Fibroblast of the aortic adventitia (primary cell): ENCODE measurements at regions not wholly inside any gene's neighbourhood (a gene's known extent, or its start where the extent isn't known, plus 50 kb on each side); places are given as distances from the start of the nearest gene placed in this dataset.

ENCODE experiments used
- DNase-seq: peaks from one replicate; pipeline ENCODE4 v3.0.0-alpha.2; 2010; ENCODE audit warnings: low read depth
- H3K4me3 ChIP-seq: 2 replicates; pipeline ENCODE4 v1.5.1; 2011; ENCODE audit warnings: low read depth, mild to moderate bottlenecking, control low read depth, low read length, moderate library complexity
- TF ChIP-seq, protein P1 (sequence below): IDR thresholded peaks from 2 replicates; pipeline ENCODE4 v1.5.1; 2011; ENCODE audit warnings: mild to moderate bottlenecking, low read length, control low read depth, inconsistent platforms; ENCODE audit not compliant: insufficient read depth

DNA sequence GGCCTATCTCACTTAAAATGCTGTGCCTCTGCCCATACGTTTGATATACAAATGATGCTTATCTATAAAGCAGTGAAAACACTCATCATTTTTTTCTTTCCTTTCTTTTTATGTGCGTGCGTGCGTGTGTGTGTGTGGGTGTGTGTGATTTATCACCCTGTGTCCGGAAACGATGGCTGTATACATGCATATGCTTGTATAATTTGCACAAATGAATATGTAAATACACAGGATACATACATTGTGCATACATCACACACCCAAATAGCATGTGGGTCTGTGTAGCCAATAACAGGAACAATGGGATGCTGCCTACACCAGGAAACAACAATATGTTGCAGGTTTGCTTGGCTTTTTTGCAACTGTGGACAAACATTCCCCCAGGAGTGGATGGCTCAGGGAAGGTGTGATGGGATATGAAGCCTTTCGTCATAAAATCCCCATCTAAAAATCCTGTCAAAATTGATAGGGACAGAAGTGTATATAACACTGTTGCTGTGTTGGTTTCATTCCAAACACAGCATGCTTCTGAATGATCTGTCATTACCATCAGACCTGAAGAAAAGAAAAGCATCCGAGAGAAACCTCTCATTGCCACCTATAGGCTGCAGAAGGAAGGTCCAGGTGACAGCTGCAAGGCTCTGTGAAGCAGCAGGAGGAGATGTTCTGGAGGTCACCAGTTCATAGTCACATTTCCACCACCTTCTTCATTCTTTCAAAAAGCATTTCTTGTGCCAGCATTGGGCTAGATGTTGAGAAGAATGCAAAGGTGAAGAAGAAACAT is 503.9 kb upstream of the NR2F2 start:
- no peak overlapping the region for H3K4me3 ChIP-seq
- TF ChIP-seq, protein P1, sequence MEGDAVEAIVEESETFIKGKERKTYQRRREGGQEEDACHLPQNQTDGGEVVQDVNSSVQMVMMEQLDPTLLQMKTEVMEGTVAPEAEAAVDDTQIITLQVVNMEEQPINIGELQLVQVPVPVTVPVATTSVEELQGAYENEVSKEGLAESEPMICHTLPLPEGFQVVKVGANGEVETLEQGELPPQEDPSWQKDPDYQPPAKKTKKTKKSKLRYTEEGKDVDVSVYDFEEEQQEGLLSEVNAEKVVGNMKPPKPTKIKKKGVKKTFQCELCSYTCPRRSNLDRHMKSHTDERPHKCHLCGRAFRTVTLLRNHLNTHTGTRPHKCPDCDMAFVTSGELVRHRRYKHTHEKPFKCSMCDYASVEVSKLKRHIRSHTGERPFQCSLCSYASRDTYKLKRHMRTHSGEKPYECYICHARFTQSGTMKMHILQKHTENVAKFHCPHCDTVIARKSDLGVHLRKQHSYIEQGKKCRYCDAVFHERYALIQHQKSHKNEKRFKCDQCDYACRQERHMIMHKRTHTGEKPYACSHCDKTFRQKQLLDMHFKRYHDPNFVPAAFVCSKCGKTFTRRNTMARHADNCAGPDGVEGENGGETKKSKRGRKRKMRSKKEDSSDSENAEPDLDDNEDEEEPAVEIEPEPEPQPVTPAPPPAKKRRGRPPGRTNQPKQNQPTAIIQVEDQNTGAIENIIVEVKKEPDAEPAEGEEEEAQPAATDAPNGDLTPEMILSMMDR, result no peak

DNA sequence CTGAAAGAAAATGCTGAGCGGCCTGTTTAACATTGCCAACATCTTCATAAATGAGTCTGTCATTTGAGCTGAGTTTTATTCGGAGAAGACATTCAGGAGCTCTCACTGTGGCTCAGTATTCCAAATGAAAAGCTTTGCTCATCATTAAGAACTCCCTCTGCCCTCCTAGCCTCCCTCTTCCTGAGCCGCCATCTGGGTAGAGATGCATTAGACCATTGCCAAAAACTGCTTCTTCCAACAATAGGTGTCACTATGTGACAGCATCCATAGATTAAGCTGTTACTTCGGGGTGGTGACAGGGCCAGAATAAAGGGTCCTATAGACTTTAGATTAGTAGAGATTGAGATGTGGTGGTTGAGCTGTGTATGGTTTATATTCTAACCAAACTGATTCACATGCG is 501.4 kb upstream of the NR2F2 start:
- no peak for DNase-seq
- TF ChIP-seq, protein P1, result no peak
- no peak overlapping the region for H3K4me3 ChIP-seq

More for the DNA sequence above, 503.9 kb upstream of the NR2F2 start:
- DNase-seq, result no peak

DNA sequence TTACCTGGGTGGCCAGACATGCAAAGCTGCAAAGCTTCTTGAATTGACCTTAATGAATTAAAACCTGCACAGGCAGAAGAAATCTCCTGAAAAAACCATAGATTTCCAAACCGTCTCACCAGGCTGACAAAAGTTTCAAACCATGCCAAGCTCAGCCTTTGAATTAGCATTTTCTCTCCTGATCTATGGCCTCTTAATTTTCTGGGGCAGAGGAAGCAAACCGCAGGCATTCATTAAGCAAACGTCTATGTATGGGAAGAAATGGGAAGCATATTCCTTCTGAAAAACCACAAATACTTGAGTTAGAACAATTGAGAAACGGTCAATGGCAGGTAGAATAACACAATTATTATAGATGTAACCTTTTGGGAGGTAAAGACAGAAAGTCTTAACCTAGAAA is 500.2 kb upstream of the NR2F2 start:
- TF ChIP-seq, protein P1, result no peak
- DNase-seq, result no peak
- H3K4me3 ChIP-seq, result no peak overlapping the region

DNA sequence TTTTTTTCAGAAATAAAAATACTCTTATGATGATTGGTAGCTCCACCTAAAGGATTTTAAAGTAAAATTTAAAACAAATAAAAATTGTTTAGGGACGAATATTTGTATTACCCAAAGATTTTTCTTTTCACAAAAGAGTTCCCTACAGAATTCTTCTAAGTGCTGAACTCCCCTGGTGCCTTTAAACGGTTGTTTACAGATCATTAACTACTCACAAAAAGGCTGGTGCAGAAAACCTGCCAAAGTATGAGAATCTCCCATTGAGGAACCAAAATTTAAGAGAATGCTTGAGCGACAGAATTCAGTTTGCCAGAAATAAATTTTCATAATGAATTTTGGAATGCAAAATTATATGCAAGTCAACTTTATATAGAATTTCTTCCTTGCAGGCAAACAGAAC is 497.8 kb upstream of the NR2F2 start:
- no peak for DNase-seq
- no peak overlapping the region for H3K4me3 ChIP-seq
- TF ChIP-seq, protein P1, result no peak

DNA sequence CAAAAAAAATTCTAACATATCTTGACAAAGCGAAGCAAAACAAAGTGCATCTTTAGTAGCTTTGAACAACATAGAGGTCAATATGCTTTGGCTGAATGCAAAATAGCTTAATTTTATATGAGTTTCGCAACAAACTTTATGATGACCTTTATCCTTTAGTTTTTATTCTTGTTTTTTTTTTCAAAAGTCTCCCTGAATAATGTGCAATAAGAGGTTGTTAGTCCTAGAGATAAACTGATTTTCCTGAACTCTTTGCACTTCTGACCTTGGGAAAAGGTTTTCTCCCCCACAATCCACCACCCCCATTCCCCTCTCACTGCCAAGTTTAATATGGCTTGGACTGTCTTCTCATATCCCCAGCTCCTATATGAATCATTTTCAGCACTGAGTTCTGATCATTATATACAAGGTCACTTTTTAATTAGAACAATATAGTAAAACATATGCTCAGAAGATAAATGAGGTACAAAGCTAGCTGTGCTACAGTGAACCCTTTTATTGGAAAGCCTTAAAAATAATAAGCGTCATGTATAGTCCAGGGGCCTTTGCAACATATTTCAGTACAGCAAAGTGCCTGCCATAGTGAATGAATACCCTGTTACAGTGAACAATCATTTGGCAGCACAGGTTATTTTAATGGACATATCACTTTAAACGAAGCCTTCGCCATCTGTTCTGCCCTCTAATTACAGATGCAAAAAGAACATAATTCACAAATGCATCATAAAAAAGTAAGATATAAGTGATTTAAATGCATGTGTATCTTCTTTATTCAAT is 496.3 kb upstream of the NR2F2 start:
- TF ChIP-seq, protein P1, result no peak

DNA sequence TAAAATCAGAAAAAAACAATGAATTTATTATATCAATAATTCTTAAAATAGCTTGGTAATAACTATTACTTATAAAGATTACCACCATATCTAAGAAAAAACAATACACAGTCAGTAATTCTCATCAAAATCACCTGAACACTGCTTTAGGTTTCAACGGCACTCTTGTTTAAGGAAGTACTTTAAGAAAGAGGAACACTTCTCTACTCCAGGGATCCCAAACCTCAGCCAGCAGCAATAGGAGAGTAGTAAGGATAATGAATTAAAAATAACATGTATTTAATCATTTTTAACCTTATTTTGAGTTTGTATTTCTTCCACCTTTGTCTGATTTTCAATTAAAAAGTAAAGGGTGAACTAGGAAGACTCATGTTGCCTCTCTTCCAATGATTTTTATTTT is 494.0 kb upstream of the NR2F2 start:
- TF ChIP-seq, protein P1, result no peak
- no peak for DNase-seq
- no peak overlapping the region for H3K4me3 ChIP-seq

More for the DNA sequence above, 496.3 kb upstream of the NR2F2 start:
- no peak for DNase-seq
- H3K4me3 ChIP-seq, result no peak overlapping the region
